Gastroesophageal sphincter (tissue), 4 donors: ENCODE measurements at regions not wholly inside any gene's neighbourhood (a gene's known extent, or its start where the extent isn't known, plus 50 kb on each side); places are given as distances from the start of the nearest gene placed in this dataset.

Experiments
- ATAC-seq: fragments of 150-250 bp; one replicate; pipeline ENCODE4 v1.9.1; 2016; ENCODE audit warnings: mild to moderate bottlenecking, moderate library complexity
- H3K27ac ChIP-seq, 4 donors: fragments of 200-600 bp; sonication (generic) in 3 of 4; 1 replicate in 3 of 4; 2 replicates in 1 of 4; pipeline ENCODE4 v1.5.1; 2016 to 2019
- H3K27me3 ChIP-seq: fragments of 200-600 bp; sonication (generic); one replicate; pipeline ENCODE4 v1.5.1; 2019
- H3K36me3 ChIP-seq, 2 donors: fragments of 200-600 bp; sonication (generic); one replicate each; pipeline ENCODE4 v1.5.1; 2019; ENCODE audit warnings: control low read depth in 1 of 2
- H3K4me1 ChIP-seq, 3 donors: fragments of 200-600 bp; sonication (generic); 1 replicate in 2 of 3; 2 replicates in 1 of 3; pipeline ENCODE4 v1.5.1; 2016 to 2019; ENCODE audit warnings: control low read depth in 2 of 3
- H3K4me3 ChIP-seq, 2 donors: fragments of 200-600 bp; sonication (generic); one replicate each; pipeline ENCODE4 v1.5.1; 2019; ENCODE audit warnings: mild to moderate bottlenecking in 1 of 2, moderate library complexity in 1 of 2
- H3K9me3 ChIP-seq, 3 donors: fragments of 200-600 bp; sonication (generic); one replicate each; pipeline ENCODE4 v1.5.1; 2017 to 2019; ENCODE audit warnings: control low read depth in 2 of 3
- CTCF ChIP-seq, 4 experiments: fragments of 200-600 bp in 2 of 4; fragments of 450-650 bp in 2 of 4; sonication (generic) in 1 of 4; IDR thresholded peaks; one replicate each; pipeline ENCODE4 v1.5.1; 2017 to 2019; ENCODE audit warnings: antibody characterized with exemption in 4 of 4, mild to moderate bottlenecking in 2 of 4, moderate library complexity in 2 of 4
- EP300 ChIP-seq: sonication (generic); formaldehyde crosslinking; IDR thresholded peaks from one replicate; pipeline ENCODE4 v1.6.1; 2017; ENCODE audit warnings: antibody characterized with exemption, mild to moderate bottlenecking
- POLR2A ChIP-seq, 2 donors: fragments of 450-650 bp; IDR thresholded peaks; one replicate each; pipeline ENCODE4 v1.6.1; 2017; ENCODE audit warnings: antibody characterized with exemption in 2 of 2, mild to moderate bottlenecking in 2 of 2, moderate library complexity in 1 of 2
- POLR2AphosphoS5 ChIP-seq: sonication (generic); formaldehyde crosslinking; IDR thresholded peaks from one replicate; pipeline ENCODE4 v1.6.1; 2017; ENCODE audit warnings: antibody characterized with exemption
- WGBS, 2 donors: methylation state at CpG; one replicate each; pipeline ENCODE4 v1.1.5; 2018; ENCODE audit warnings: low coverage in 1 of 2; 5-methylcytosine and 5-hydroxymethylcytosine counted together

- no peaks in the 10 kb centered on the region for H3K4me1 ChIP-seq
- no peaks in the 10 kb centered on the region for H3K9me3 ChIP-seq
- no peak for ATAC-seq
- no peak overlapping the region for H3K4me3 ChIP-seq
- no peak for TF ChIP-seq CTCF (IDR thresholded peaks at IDR 0.05)
- TF ChIP-seq POLR2AphosphoS5: no peak
- TF ChIP-seq EP300: no peak
- TF ChIP-seq POLR2A (IDR thresholded peaks at IDR 0.05): no peak
- WGBS, 2 donors: 46 to 56% methylated on average over 6 of the region's 6 CpGs
- no peak overlapping the region for H3K27ac ChIP-seq
- H3K36me3 ChIP-seq: no peaks in the 10 kb centered on the region
- no peaks in the 10 kb centered on the region for H3K27me3 ChIP-seq
Measured at GRCh38 chr9:31347082-31347617, 1037.3 kb upstream of the ACO1 start.

GRCh38 chr9:31355159-31355882 is 1029.1 kb upstream of the ACO1 start:
- H3K27ac ChIP-seq: no peak overlapping the region
- no peak for TF ChIP-seq CTCF (IDR thresholded peaks at IDR 0.05)
- no peak for TF ChIP-seq POLR2AphosphoS5
- TF ChIP-seq POLR2A (IDR thresholded peaks at IDR 0.05): no peak
- no peak for TF ChIP-seq EP300
- 86 to 96% methylated on average over 5 of the region's 5 CpGs for WGBS, 2 donors
- no peaks in the 10 kb centered on the region for H3K4me1 ChIP-seq
- no peaks in the 10 kb centered on the region for H3K9me3 ChIP-seq
- no peak overlapping the region for H3K4me3 ChIP-seq
- H3K36me3 ChIP-seq: no peaks in the 10 kb centered on the region
- H3K27me3 ChIP-seq: no peaks in the 10 kb centered on the region
- no peak for ATAC-seq

GRCh38 chr9:31355965-31356364 is 1028.5 kb upstream of the ACO1 start:
- no peak for TF ChIP-seq POLR2A (IDR thresholded peaks at IDR 0.05)
- TF ChIP-seq EP300: no peak
- no peak for TF ChIP-seq POLR2AphosphoS5
- no peak for TF ChIP-seq CTCF (IDR thresholded peaks at IDR 0.05)
- Histone ChIP-seq H3K4me1 (no peaks in the 10 kb centered on the region), H3K36me3 (no peaks in the 10 kb centered on the region), H3K9me3 (no peaks in the 10 kb centered on the region), H3K4me3 (no peak overlapping the region), H3K27ac (no peak overlapping the region), H3K27me3 (no peaks in the 10 kb centered on the region)
- ATAC-seq: no peak

GRCh38 chr9:31359071-31359470 is 1025.4 kb upstream of the ACO1 start:
- H3K9me3 ChIP-seq: no peaks in the 10 kb centered on the region
- no peaks in the 10 kb centered on the region for H3K27me3 ChIP-seq
- no peak overlapping the region for H3K27ac ChIP-seq
- no peak for TF ChIP-seq CTCF (IDR thresholded peaks at IDR 0.05)
- no peak for TF ChIP-seq POLR2A (IDR thresholded peaks at IDR 0.05)
- no peak for TF ChIP-seq EP300
- TF ChIP-seq POLR2AphosphoS5: no peak
- no peaks in the 10 kb centered on the region for H3K36me3 ChIP-seq
- ATAC-seq: no peak
- H3K4me3 ChIP-seq: no peak overlapping the region
- H3K4me1 ChIP-seq: no peaks in the 10 kb centered on the region

GRCh38 chr9:31364171-31364570 is 1020.3 kb upstream of the ACO1 start:
- ATAC-seq: no peak

More at GRCh38 chr9:31364171-31364570, 1020.3 kb upstream of the ACO1 start:
- no peaks in the 10 kb centered on the region for H3K4me1 ChIP-seq
- no peaks in the 10 kb centered on the region for H3K36me3 ChIP-seq
- TF ChIP-seq EP300 (no peak), POLR2A (IDR thresholded peaks at IDR 0.05) (no peak), POLR2AphosphoS5 (no peak), CTCF (IDR thresholded peaks at IDR 0.05) (no peak)
- no peaks in the 10 kb centered on the region for H3K27me3 ChIP-seq
- WGBS, 2 donors: 70 to 81% methylated on average over 5 of the region's 5 CpGs
- no peak overlapping the region for H3K4me3 ChIP-seq
- no peaks in the 10 kb centered on the region for H3K9me3 ChIP-seq
- H3K27ac ChIP-seq: no peak overlapping the region
